WTC11 (cell line): ENCODE measurements at regions not wholly inside any gene's neighbourhood (a gene's known extent, or its start where the extent isn't known, plus 50 kb on each side); places are given as distances from the start of the nearest gene placed in this dataset.

ENCODE experiments used
- NR1H2 ChIP-seq: sonication (generic); formaldehyde crosslinking; IDR thresholded peaks from 2 replicates; pipeline ENCODE4 v1.9.0; 2021; ENCODE audit warnings: mild to moderate bottlenecking, moderate library complexity, missing genetic modification reagents
- SP1 ChIP-seq: sonication (generic); formaldehyde crosslinking; conservative IDR thresholded peaks from 2 replicates; pipeline ENCODE4 v1.8.1; 2022; ENCODE audit warnings: missing genetic modification reagents
- ZNF121 ChIP-seq: sonication (generic); formaldehyde crosslinking; IDR thresholded peaks from 2 replicates; pipeline ENCODE4 v1.8.0; 2023; ENCODE audit warnings: missing genetic modification reagents
- TF ChIP-seq, protein P1 (sequence below): fragments of 200-600 bp; IDR thresholded peaks from 2 replicates; pipeline ENCODE4 v1.8.0; 2022; ENCODE audit warnings: antibody characterized with exemption
- TF ChIP-seq, protein P2 (sequence below): sonication (generic); formaldehyde crosslinking; IDR thresholded peaks from 2 replicates; pipeline ENCODE4 v1.8.0; 2022; ENCODE audit warnings: mild to moderate bottlenecking, missing genetic modification reagents
- TF ChIP-seq, protein P3 (sequence below): sonication (generic); formaldehyde crosslinking; conservative IDR thresholded peaks from 2 replicates; pipeline ENCODE4 v1.8.1; 2022; ENCODE audit warnings: mild to moderate bottlenecking, missing genetic modification reagents

DNA sequence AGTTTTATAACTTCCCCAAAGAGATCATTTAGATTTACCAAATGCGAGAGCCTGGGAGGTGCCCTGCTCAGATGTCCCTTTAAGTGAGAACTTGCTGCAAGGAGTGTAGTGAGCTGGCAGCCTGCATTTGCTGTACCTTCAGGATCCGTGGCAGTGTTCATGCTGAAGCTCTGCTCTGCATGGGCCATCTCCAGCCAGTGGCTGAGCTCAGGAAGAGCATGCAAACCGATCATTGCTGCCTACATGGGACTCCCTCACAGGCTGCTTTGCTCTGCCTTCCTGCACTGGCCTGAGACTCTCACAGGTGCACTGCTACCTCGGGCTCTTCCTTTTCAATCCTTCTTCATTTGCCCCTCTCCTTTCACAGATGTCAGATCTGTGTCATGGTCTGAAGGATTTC, 152.0 kb upstream of the SFRP2 start:
- TF ChIP-seq ZNF121 (CRISPR knock-in tag) = no peak
- TF ChIP-seq, protein P1, sequence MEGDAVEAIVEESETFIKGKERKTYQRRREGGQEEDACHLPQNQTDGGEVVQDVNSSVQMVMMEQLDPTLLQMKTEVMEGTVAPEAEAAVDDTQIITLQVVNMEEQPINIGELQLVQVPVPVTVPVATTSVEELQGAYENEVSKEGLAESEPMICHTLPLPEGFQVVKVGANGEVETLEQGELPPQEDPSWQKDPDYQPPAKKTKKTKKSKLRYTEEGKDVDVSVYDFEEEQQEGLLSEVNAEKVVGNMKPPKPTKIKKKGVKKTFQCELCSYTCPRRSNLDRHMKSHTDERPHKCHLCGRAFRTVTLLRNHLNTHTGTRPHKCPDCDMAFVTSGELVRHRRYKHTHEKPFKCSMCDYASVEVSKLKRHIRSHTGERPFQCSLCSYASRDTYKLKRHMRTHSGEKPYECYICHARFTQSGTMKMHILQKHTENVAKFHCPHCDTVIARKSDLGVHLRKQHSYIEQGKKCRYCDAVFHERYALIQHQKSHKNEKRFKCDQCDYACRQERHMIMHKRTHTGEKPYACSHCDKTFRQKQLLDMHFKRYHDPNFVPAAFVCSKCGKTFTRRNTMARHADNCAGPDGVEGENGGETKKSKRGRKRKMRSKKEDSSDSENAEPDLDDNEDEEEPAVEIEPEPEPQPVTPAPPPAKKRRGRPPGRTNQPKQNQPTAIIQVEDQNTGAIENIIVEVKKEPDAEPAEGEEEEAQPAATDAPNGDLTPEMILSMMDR = no peak
- TF ChIP-seq NR1H2 (CRISPR knock-in tag) = no peak
- TF ChIP-seq, protein P2, sequence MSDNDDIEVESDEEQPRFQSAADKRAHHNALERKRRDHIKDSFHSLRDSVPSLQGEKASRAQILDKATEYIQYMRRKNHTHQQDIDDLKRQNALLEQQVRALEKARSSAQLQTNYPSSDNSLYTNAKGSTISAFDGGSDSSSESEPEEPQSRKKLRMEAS (CRISPR knock-in tag) = no peak
- TF ChIP-seq SP1 (CRISPR knock-in tag) = no peak
- TF ChIP-seq, protein P3, sequence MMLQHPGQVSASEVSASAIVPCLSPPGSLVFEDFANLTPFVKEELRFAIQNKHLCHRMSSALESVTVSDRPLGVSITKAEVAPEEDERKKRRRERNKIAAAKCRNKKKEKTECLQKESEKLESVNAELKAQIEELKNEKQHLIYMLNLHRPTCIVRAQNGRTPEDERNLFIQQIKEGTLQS = no peak
